GM21390 (cell line): ENCODE measurements at regions not wholly inside any gene's neighbourhood (a gene's known extent, or its start where the extent isn't known, plus 50 kb on each side); places are given as distances from the start of the nearest gene placed in this dataset.

ENCODE experiments used
- ATAC-seq: cut with Tn5 transposase; IDR thresholded peaks from one replicate; pipeline ENCODE4 v1.9.1; 2021; ENCODE audit not compliant: unreplicated experiment

GRCh38 chr12:124094733-124095132, 121.7 kb downstream of the ZNF664 start:
- no peak for ATAC-seq

DNA sequence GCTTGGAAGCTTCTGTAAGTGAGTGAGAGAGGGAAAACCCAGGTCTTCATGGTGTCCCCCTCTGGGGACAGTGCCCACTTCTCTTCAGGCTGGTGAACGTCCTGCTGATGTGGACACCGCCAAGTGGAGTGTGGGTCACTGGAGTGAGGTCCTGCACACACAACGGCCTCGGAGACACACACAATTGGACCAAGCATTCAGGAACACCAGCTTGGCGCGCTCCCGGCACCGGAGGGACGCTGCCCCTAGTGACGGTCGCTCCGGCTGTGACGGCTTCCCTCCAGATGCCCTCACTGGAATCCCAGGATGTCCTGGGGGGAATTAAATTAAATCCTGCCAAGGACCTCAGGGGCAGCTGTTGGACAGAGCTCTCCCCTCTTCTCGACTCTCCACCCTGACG, 123.1 kb downstream of the ZNF664 start:
- ATAC-seq: no peak

DNA sequence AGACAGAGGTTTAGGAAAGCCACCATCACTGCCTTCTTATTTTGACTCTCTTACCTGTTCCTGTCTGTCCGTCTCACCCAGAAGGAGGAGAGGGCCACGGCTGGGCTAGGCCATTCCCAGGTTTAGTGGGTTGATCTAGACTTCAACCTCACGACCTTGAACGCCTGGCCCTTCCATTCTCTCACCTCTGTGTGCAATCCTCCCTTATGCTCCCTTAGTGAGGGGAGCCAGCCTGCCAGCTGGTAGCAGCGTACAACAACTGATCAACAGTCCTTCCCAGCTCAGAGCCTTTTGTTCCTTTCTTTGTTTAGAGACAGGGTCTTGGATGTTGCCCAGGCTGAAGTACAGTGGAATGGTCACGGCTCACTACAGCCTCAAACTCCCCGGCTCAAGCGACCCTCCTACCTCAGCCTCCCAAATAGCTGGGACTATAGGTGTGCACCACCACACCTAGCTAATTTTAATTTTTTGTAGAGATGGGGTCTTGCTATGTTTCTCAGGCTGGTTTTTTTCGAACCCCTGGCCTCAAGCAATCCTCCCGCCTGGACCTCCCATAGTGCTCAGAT, 123.9 kb downstream of the ZNF664 start:
- no peak for ATAC-seq

- ATAC-seq: no peak
Observed at GRCh38 chr12:124097701-124098100, 124.7 kb downstream of the ZNF664 start.

GRCh38 chr12:124098101-124098757, 125.2 kb downstream of the ZNF664 start:
- no peak for ATAC-seq

DNA sequence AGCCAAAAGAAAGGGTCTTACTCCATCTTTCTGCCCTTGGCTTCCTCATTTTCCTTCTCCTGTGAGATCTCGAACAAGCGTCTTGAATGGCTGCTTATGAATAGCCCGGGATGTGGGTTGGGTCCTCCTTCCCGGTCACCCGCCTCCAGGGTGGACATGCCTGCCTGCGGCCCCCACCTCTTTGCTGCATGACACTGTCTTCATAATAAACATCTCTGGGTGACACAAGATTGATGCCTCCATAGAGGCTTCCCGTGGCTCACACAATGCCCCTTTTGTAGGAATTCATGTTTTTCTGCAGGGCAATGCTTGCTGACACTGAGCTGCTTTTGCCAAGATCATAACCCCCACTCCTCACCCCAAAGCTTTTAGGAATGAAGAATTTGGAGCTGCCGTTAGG, 125.9 kb downstream of the ZNF664 start:
- no peak for ATAC-seq

DNA sequence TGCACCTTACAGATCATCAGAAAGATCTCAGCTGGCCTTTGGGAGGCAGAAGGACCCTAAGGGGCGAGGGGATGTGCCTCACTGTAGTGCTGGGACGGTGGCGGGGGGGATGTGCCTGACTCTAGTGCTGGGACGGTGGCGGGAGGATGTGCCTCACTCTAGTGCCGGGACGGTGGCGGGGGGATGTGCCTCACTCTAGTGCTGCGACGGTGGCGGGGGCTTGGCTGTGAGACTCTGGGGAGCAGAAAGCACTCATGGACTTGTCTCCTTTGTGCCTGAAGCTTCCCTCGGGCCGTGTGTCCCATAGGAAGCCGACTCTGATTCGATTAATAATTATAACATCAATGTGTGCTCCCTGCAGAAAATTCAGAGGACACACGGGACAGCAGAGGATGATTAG, 126.6 kb downstream of the ZNF664 start:
- no peak for ATAC-seq

GRCh38 chr12:124100572-124101178, 127.7 kb downstream of the ZNF664 start:
- ATAC-seq: no peak

DNA sequence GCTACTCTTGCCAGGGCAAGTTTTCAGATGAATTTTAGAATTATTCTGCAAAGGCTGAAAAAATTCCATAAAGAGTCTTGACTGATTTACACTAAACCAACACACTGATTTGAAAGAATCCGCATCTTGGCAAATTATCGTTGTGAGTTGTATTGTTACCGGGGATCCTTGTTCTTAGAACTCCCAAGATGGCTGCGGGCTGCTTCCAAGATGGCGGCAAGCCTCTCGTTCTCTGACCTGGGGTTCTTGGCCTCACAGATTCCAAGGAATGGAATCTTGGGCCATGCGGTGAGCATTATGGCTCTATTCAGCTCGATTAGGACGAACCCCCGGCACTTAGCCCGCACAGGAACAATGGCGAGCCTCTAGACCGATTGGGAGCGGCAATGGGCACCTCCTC, 132.5 kb downstream of the ZNF664 start:
- no peak for ATAC-seq

DNA sequence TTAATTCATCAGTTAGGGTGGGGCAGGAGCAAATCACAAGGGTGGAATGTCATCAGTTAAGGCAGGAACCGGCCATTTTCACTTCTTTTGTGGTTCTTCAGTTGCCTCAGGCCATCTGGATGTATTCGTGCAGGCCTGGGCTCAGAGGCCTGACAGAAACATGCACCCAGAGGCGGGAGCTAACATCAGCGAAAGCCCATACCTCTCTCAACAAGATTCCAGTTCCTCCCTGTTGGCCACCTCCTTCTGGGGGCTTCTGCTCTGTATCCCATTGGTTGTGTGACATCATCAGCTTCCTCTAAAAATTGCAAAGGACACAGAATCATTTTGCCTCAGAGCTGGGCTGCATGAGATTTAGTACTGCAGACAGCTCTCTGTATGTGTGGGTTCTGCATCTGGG, 134.3 kb downstream of the ZNF664 start:
- no peak for ATAC-seq

- ATAC-seq: no peak
Observed at GRCh38 chr12:124109760-124110159, 136.7 kb downstream of the ZNF664 start.

- ATAC-seq: no peak
Observed at GRCh38 chr12:124110372-124110883, 137.4 kb downstream of the ZNF664 start.

GRCh38 chr12:124111006-124111405, 138.0 kb downstream of the ZNF664 start:
- no peak for ATAC-seq

- ATAC-seq: no peak
Observed at GRCh38 chr12:124114316-124114715, 141.3 kb downstream of the ZNF664 start.

DNA sequence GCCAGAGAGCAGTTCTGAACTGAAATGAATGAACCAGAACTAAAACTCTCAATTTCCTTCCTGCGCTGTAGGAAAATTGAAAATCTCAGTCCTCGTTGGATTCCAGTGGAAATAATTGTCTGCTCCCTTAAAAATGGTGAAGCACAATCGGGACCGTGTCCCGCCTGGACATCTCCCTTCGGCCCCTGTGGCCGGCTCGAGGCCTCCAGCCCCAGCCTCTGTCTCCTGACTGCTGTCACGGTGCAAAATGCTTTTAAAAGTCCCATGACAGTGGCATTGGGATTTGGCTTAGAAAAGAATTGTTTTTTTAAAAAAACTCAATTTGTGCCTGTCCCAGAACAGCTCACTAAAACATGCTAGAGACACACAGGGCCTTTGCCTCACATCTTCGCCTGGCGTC, 142.5 kb downstream of the ZNF664 start:
- no peak for ATAC-seq

- no peak for ATAC-seq
Observed at GRCh38 chr12:124115976-124116690, 143.1 kb downstream of the ZNF664 start.

DNA sequence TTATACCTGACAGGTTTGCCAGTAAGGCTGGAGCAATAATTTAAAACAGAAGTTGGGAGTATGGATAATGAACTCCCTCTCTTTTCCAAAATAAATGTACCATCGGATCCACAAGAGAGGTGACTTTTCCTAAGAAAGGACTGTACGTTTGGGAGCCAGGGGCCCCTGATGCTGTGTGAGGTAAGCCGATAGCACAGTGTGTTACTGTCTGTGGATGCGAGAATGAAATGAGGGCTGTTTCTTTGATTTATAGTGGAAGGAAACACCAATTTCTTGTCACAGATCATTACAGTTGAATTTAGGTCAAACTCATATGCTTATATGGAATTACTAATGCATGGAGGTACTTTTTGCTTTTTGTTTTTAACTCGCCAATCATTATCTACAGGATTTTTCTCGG, 147.7 kb downstream of the ZNF664 start:
- ATAC-seq: no peak

DNA sequence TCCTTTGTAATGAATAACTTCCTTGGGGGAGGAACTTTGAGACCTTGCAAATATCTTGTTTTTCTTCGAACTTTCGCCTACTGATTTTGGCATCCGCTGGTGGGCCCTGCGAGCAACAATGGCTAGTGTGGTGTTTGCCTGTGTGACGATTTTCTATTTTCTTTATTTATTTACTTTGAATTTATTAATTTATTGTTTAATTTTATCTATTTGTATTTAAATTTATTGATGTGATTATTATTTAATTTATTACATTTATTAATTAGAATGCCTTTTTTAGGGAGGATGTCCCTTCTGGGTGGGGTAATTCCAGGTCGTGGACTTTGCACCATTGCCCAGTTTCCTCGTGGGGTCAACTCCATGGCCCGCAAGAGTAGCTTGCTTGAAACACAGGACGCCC, 149.7 kb downstream of the ZNF664 start:
- ATAC-seq: no peak

DNA sequence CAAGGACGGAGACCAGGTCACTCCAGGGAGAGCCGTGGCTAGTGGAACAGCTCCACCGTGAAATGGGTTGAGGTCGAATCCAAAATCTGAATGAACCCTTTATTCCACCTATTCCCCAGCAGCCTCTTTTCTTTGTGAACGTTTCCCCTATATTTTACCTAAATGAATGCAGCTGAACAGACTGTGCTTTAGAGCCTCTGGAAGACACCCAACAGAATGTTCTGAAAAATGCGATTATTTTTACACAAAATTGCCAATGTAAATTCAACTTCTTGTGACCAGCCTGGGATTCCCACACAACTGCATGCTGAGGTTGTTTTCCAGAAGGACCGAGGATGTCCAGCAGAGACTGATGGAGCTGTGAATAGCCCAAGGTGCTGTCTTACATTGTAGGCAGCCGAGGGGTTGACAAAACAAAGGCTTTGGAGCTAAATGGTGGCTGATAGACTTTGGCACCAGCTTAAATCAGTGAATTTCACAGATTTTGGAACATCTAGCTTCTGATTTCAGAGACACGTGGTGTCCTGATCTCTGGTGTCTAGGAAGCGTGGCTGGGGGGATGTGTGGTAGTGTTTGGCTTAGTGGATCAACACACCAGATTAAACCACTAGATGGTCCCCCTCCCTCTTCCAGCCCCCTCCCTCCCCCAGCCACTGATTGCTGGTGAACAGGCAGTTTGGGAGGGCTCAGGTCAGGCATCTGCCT, 150.4 kb downstream of the ZNF664 start:
- no peak for ATAC-seq

- peak; percentile 83 for ATAC-seq
Observed at GRCh38 chr12:124125203-124125871, 152.3 kb downstream of the ZNF664 start.
